GM21447 (cell line): ENCODE measurements at regions not wholly inside any gene's neighbourhood (a gene's known extent, or its start where the extent isn't known, plus 50 kb on each side); places are given as distances from the start of the nearest gene placed in this dataset.

ENCODE experiments used
- ATAC-seq: cut with Tn5 transposase; IDR thresholded peaks from one replicate; pipeline ENCODE4 v1.9.1; 2021; ENCODE audit not compliant: unreplicated experiment

DNA sequence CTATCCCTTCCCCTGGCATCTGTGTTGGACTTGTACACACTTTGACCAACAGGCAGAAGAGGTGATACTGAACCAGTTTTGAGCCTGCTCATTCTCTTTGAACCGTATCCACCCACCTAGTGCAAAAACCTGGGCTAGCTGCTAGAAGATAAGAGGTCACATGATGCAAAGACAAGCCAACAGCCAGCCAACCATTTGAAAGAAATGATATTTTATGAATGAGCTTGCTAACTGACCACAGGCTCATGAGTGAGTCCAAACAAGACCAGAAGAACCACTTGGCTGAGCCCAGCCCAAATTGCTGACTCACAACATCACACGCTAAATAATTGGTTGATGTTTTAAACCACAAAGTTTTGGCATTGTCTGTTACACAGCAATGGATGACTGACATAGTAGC lies 74.0 kb upstream of the CTNNB1 start:
- no peak for ATAC-seq

- ATAC-seq: no peak
Measured at GRCh38 chr3:41126472-41126871, 72.8 kb upstream of the CTNNB1 start.

DNA sequence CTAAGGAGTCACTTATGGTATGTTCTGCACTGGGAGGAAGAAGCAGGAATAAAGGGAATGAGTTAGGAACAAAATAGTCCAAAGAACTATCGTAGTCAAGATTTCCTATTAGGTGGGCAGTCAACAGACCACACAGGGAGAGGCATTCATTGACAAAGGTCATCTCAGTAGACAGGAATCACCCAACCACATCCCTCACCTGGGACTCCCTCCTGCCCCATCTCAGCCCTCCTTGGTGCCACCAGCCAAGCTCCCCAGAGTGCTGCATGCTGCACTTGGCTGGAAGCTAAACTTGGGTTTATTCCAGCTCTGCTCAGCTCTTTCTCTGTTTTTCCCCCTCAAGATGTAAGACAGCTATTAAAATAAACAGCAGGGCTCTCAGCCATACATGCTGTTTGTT lies 72.3 kb upstream of the CTNNB1 start:
- no peak for ATAC-seq

DNA sequence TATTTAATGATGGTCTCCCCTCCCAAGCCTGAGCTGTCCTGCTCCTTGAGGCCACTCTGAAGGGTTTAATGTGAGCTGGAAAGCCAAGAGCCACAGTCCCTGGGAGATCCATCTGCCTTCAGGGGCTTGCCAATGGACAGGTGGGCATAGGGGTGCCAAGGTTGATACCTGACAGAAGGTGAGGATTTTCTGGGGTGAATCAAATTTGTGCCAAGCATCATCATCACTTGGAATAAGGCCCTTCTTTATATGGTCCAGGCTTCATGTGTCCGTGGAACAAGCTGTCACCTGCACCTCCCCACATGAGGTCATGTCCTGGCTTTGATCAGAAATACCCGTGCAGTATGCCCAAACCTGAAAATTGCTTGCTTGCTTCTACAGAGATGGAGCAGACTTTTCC lies 71.9 kb upstream of the CTNNB1 start:
- no peak for ATAC-seq

DNA sequence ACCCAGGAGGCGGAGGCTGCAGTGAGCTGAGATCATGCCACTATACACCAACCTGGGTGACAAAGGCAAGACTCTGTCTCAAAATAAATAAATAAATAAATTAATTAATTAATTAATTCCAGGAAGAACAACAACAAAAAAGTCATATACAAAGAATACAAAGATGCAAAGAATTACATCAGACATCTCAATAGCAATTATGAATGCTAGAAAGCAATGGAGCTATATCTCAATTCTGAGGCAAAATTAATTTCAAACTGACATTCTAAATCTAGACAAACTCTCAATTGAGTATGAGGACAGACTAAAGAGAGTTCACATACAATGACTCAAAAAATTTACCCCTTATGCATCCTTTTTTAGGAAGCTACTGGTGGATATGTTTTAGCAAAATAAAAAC lies 69.6 kb upstream of the CTNNB1 start:
- no peak for ATAC-seq

GRCh38 chr3:41131224-41131623 lies 68.1 kb upstream of the CTNNB1 start:
- no peak for ATAC-seq

GRCh38 chr3:41137686-41138111 lies 61.6 kb upstream of the CTNNB1 start:
- no peak for ATAC-seq

- no peak for ATAC-seq
Measured at GRCh38 chr3:41138146-41138545, 61.2 kb upstream of the CTNNB1 start.

DNA sequence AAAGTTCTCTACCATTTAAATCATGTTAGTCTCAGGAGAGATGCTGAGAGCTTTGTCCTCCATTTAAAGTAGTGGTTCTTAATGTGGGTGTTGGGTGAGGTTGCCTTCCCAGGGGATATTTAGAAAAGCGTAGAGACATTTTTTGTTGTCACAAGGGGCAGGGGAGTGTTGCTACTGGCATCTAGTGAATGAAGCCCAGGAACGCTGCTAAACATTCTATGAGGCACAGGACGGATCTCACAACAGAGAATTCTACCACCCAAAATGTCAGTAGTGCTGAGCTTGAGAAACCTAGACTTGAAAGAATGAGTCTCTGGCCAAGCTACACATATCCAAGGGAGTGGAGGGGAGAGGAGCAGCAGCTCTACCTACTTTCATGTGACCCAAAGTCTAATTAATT lies 60.7 kb upstream of the CTNNB1 start:
- ATAC-seq: no peak

DNA sequence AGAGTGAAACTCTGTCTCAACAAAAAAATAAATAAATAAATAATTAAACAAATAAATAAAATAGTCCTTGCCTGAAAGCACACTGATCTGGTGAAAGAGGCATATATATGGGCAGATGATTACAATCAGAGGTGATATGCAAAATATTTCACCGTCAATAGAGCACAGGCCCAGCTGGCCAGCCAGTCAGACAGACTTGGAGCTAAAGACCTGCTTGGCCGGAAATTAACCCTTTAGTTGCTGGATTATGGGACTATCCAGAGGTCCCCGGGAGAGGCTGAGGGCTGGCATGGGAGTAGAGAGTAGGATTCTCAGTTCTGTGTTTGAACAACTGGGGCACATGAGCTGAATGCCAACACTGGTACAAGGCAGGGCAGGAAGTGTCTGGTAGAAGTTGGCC lies 59.1 kb upstream of the CTNNB1 start:
- no peak for ATAC-seq

DNA sequence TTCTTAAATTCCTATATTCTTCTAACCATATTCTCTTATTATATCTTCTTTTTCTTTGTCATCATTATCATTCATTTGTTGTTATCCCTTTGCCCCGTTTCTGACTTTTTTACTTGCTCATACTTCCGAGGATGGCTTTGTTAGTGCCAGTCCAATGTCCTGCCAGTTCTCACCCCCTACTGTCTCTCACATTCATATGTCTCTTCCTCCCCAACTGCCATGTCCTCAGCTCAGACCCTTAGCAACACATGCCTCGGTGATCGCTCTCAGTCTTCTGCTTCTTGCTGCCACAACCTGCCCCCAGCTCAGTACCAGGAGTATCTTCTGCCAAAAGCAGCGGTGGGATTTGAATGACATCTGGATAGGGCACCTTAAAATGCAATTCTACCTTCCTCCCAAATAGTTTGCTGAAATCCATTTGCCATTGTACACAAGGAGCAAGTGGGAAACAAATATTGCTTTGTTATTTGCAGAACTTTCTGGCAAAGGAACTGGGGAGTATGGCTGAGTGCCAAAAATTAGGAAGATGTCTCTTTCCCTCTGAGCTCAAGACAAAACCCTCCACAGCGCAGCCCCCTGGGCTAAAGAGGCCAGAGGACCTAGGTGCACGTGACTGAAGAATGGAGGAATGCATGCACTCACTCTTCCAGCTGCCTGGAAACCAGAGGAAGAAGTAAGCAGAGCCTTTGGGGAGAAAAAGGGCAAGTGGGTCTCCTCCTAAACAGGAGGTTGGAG lies 57.7 kb upstream of the CTNNB1 start:
- no peak for ATAC-seq

- no peak for ATAC-seq
Measured at GRCh38 chr3:41143421-41144031, 55.8 kb upstream of the CTNNB1 start.

DNA sequence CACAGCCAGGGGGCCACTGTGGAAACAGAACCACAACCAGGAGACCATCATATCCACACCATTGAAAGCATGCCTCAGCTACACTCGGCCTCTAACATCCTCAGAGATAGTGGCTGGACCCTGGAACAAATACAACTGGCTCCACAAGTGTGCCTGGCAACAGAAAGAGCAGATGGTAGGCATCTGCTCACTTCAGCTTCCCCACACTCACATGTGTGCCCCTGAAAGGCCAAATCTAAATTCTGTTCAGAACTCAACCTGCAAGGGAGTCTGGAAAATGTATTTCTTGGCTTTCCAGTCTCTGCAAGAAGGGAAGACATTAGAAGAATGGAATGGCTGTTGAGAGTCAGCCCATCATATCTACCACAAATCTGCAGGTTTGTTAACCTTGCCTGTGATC lies 54.7 kb upstream of the CTNNB1 start:
- no peak for ATAC-seq

GRCh38 chr3:41148478-41148877 lies 50.8 kb upstream of the CTNNB1 start:
- no peak for ATAC-seq

DNA sequence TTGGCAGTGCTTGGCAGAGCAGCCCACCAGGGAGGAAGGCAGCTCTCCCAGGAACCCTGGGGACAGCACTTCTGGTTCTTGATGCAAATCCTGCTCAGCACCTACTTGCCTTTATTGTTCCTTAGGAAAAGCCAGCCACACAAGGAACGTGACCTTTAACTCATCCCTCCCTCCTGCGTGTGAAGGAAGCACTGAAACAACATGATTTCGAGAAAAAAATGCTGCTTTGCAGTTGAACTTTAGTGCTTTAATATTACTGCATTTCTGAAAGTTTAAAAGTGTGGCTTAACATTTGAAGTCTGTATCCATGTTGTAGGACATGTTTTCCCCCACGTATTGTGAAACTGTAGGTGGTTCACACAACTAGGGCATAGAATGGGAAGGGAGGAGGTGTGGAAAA lies 50.4 kb upstream of the CTNNB1 start:
- no peak for ATAC-seq
